HCT116 (cell line): ENCODE measurements at regions not wholly inside any gene's neighbourhood (a gene's known extent, or its start where the extent isn't known, plus 50 kb on each side); places are given as distances from the start of the nearest gene placed in this dataset.

Source experiments
- ATAC-seq: fragments of 200-7000 bp; cut with Tn5 transposase; 2 replicates; pipeline ENCODE4 v1.9.1; 2020; ENCODE audit warnings: mild to moderate bottlenecking, moderate library complexity
- BruUV-seq: library from RNA; stranded (reverse); fragments of 400-500 nt; replicated peaks from 2 replicates; lab custom pipeline; 2021; lab: Mats Ljungman, UMichigan
- CTCF ChIA-PET: fragments of 300-600 bp; sonication (Branson Sonifier 250); formaldehyde crosslinking; loops from one replicate; lab custom pipeline; 2021; ENCODE audit warnings: antibody characterized with exemption; lab: Charles Lee
- POLR2A ChIA-PET: fragments of 300-600, 350-600 bp; sonication (Branson Sonifier 250); formaldehyde crosslinking; loops from one replicate; lab custom pipeline; 2021; ENCODE audit warnings: antibody characterized with exemption; lab: Charles Lee
- RAD21 ChIA-PET, 2 experiments: fragments of 300-600 bp; sonication (Branson Sonifier 250); formaldehyde crosslinking; loops; one replicate each; lab custom pipeline; 2023; ENCODE audit warnings: low total read pairs in 2 of 2; ENCODE audit not compliant: uncharacterized antibody in 2 of 2, unreplicated experiment in 2 of 2, low non-redundant PET in 1 of 2; lab: Charles Lee
- DNase-seq: peaks from one replicate; pipeline ENCODE4 v3.0.0-alpha.2; 2010; ENCODE audit warnings: low read depth, low spot score
- H2AFZ ChIP-seq: fragments of 200-600 bp; shearing (Covaris generic), sonication (generic); 2 replicates; pipeline ENCODE4 v1.6.1; 2017; ENCODE audit warnings: low read depth, mixed run types, mixed read lengths, antibody characterized with exemption, low read length; ENCODE audit not compliant: poor library complexity, severe bottlenecking
- H3K27ac ChIP-seq: 2 replicates; pipeline ENCODE4 v1.5.1; 2012; ENCODE audit warnings: low read depth, low read length
- H3K27me3 ChIP-seq: fragments of 200-600 bp; sonication (generic); 2 replicates; pipeline ENCODE4 v1.6.1; 2016; ENCODE audit warnings: mixed run types, low read length, mixed read lengths; ENCODE audit not compliant: insufficient read depth
- H3K36me3 ChIP-seq, 2 experiments: fragments of 200-500 bp in 1 of 2; fragments of 200-600 bp in 1 of 2; sonication (Bioruptor generic) in 1 of 2; sonication (generic) in 1 of 2; 2 replicates each; pipeline versions ENCODE4 v1.5.1 to v1.6.1; 2014 to 2016; ENCODE audit warnings: low read length in 2 of 2, inconsistent platforms in 1 of 2, mixed read lengths in 1 of 2, mixed run types in 1 of 2; ENCODE audit not compliant: insufficient read depth in 2 of 2, control insufficient read depth in 1 of 2
- H3K4me1 ChIP-seq, 2 experiments: fragments of 200-600 bp in 1 of 2; sonication (generic) in 1 of 2; 2 replicates each; pipeline versions ENCODE4 v1.5.1 to v1.6.1; 2012 to 2017; ENCODE audit warnings: low read length in 2 of 2, inconsistent platforms in 1 of 2, mild to moderate bottlenecking in 1 of 2, mixed read lengths in 1 of 2, mixed run types in 1 of 2, moderate library complexity in 1 of 2; ENCODE audit not compliant: insufficient read depth in 2 of 2, control insufficient read depth in 1 of 2
- H3K4me2 ChIP-seq: fragments of 200-600 bp; sonication (generic); 2 replicates; pipeline ENCODE4 v1.6.1; 2017; ENCODE audit warnings: mixed run types, low read length, mixed read lengths
- H3K4me3 ChIP-seq, 2 experiments: fragments of 200-600 bp in 1 of 2; sonication (generic) in 1 of 2; replicated peaks in 1 of 2; 2 replicates each; pipeline ENCODE4 v1.5.1; 2011 to 2016; ENCODE audit warnings: low read length in 2 of 2, control low read depth in 1 of 2, low read depth in 1 of 2, mild to moderate bottlenecking in 1 of 2, mixed read lengths in 1 of 2, mixed run types in 1 of 2
- H3K79me2 ChIP-seq: fragments of 200-600 bp; sonication (generic); 2 replicates; pipeline ENCODE4 v1.6.1; 2017; ENCODE audit warnings: mild to moderate bottlenecking, mixed run types, low read length, moderate library complexity, mixed read lengths; ENCODE audit not compliant: insufficient read depth
- H3K9ac ChIP-seq: fragments of 200-600 bp; sonication (generic); 2 replicates; pipeline ENCODE4 v1.6.1; 2016; ENCODE audit warnings: low read length, mixed read lengths
- H3K9me2 ChIP-seq: fragments of 200-600 bp; sonication (generic), shearing (Covaris generic); 2 replicates; pipeline ENCODE4 v1.6.1; 2017; ENCODE audit warnings: mixed run types, mild to moderate bottlenecking, moderate library complexity; ENCODE audit not compliant: insufficient read depth
- H3K9me3 ChIP-seq, 2 experiments: fragments of 200-500 bp in 1 of 2; fragments of 200-600 bp in 1 of 2; sonication (Bioruptor generic) in 1 of 2; sonication (generic) in 1 of 2; 2 replicates each; pipeline ENCODE4 v1.6.1; 2014 to 2017; ENCODE audit warnings: low read length in 2 of 2, mixed read lengths in 2 of 2, inconsistent platforms in 1 of 2, low read depth in 1 of 2, mild to moderate bottlenecking in 1 of 2, mixed run types in 1 of 2, moderate library complexity in 1 of 2; ENCODE audit not compliant: control insufficient read depth in 1 of 2, insufficient read depth in 1 of 2
- H4K20me1 ChIP-seq: fragments of 200-600 bp; sonication (generic), shearing (Covaris generic); 2 replicates; pipeline ENCODE4 v1.6.1; 2017; ENCODE audit warnings: mixed run types, mild to moderate bottlenecking, moderate library complexity; ENCODE audit not compliant: insufficient read depth
- CEBPB ChIP-seq: IDR thresholded peaks from 2 replicates; pipeline ENCODE4 v1.6.1; 2012; ENCODE audit warnings: low read depth
- EGR1 ChIP-seq: IDR thresholded peaks from 2 replicates; pipeline ENCODE4 v1.6.1; 2012; ENCODE audit warnings: low read depth
- JUND ChIP-seq: IDR thresholded peaks from 2 replicates; pipeline ENCODE4 v1.6.1; 2012
- POLR2AphosphoS5 ChIP-seq: IDR thresholded peaks from 2 replicates; pipeline ENCODE4 v1.6.1; 2011; ENCODE audit warnings: mild to moderate bottlenecking, low read depth, low read length, moderate library complexity
- RAD21 ChIP-seq: IDR thresholded peaks from 2 replicates; pipeline ENCODE4 v1.6.1; 2012; ENCODE audit warnings: low read depth, mild to moderate bottlenecking
- SIN3A ChIP-seq: IDR thresholded peaks from 2 replicates; pipeline ENCODE4 v1.6.1; 2012; ENCODE audit warnings: low read depth
- SRF ChIP-seq: IDR thresholded peaks from 2 replicates; pipeline ENCODE4 v1.6.1; 2012; ENCODE audit warnings: low read depth
- TCF7L2 ChIP-seq: IDR thresholded peaks from 2 replicates; pipeline ENCODE4 v1.7.0; 2011; ENCODE audit warnings: borderline replicate concordance, inconsistent platforms; ENCODE audit not compliant: insufficient read depth, insufficient read length; ENCODE audit errors: extremely low read depth
- YY1 ChIP-seq: IDR thresholded peaks from 2 replicates; pipeline ENCODE4 v1.6.1; 2011; ENCODE audit warnings: low read length, low read depth, moderate library complexity, mild to moderate bottlenecking; ENCODE audit not compliant: insufficient replicate concordance; ENCODE audit errors: extremely low read depth
- ZNF274 ChIP-seq: fragments of 200-500 bp; sonication (Bioruptor generic); IDR thresholded peaks from 2 replicates; pipeline ENCODE4 v1.6.1; 2014; ENCODE audit warnings: mild to moderate bottlenecking, low read depth, low read length, inconsistent platforms
- intact Hi-C: fragments of 100-400 bp; cut with micrococcal nuclease; formaldehyde crosslinking; loops from 2 replicates; pipeline ENCODE4 v1.10.0; 2022
- TF ChIP-seq, protein P1 (sequence below), 3 experiments: fragments of 200-600 bp in 1 of 3; sonication (generic) in 1 of 3; IDR thresholded peaks in 2 of 3; conservative IDR thresholded peaks in 1 of 3; 2 replicates each; pipeline ENCODE4 v1.5.1; 2012 to 2017; ENCODE audit warnings: low read depth in 2 of 3, low read length in 2 of 3, antibody characterized with exemption in 1 of 3, borderline replicate concordance in 1 of 3, control low read depth in 1 of 3, mild to moderate bottlenecking in 1 of 3, mixed read lengths in 1 of 3, mixed run types in 1 of 3, moderate library complexity in 1 of 3; ENCODE audit not compliant: insufficient read depth in 1 of 3
- TF ChIP-seq, protein P2 (sequence below): IDR thresholded peaks from 2 replicates; pipeline ENCODE4 v1.6.1; 2011; ENCODE audit warnings: mild to moderate bottlenecking, low read length, moderate library complexity; ENCODE audit not compliant: insufficient replicate concordance; ENCODE audit errors: extremely low read depth
- TF ChIP-seq, protein P3 (sequence below): IDR thresholded peaks from 2 replicates; pipeline ENCODE4 v1.6.1; 2012; ENCODE audit warnings: low read depth

DNA sequence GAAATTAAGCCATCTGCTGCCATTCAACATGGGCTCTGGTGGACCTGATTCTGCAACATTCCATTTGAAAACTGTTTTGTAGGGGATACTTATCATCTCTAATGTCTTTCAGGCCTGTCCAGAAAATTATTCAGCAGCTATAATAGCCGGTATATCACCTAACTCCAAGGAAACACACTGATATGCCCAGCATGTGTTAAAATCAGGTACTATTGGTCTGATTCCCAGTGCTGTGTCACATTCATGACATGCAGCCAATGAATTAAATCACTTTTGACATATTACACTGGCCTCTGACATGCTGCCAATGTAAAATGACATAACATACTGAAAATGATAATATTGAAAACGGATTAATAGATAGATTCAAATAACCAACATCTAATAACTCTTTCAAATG is 60.5 kb upstream of the IRX5 start:
- Histone ChIP-seq H4K20me1 (no peaks in the 10 kb centered on the region), H3K4me3 (no peak overlapping the region), H3K27me3 (no peaks in the 10 kb centered on the region), H3K27ac (no peak overlapping the region), H3K4me2 (no peak overlapping the region), H3K9me3 (no peaks in the 10 kb centered on the region), H2AFZ (no peak overlapping the region), H3K9ac (no peak overlapping the region), H3K36me3 (no peaks in the 10 kb centered on the region), H3K79me2 (no peaks in the 10 kb centered on the region), H3K4me1 (no peaks in the 10 kb centered on the region), H3K9me2 (no peaks in the 10 kb centered on the region)
- intact Hi-C loops: no loop called here
- ChIA-PET RAD21 (no interaction called here), CTCF (no interaction called here), POLR2A (no interaction called here)
- BruUV-seq: no TSS peak
- no peak for TF ChIP-seq JUND
- no peak for TF ChIP-seq SIN3A
- TF ChIP-seq POLR2AphosphoS5: no peak
- TF ChIP-seq CEBPB: no peak
- TF ChIP-seq RAD21: no peak
- ATAC-seq (no peak), DNase-seq (no peak)

DNA sequence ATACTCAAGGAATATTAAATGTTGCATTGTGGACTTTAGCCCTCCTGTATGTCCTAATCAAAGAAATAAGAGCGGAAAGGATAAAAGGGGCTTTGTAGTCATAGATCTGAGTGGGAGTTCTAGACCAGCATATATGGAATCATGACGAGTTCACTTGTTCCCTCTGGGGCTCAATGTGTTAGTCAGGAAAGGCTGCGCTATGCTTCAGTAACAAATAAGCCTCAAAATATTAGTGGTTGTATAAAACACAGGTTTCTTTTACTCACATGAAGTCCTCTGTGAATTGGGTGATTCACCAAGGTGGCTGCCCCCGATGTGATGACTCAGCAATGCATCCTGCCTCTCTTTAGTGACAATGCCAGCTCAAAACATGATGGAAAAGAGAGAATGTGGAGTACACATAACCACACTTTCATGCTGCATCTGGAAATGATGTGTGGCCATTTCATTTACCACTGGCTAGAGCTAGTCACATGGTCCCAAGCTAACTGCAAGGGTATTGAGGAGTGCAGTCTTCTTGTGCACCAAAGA is 63.3 kb upstream of the IRX5 start:
- H3K4me1 ChIP-seq: no peaks in the 10 kb centered on the region
- BruUV-seq: no TSS peak
- no peaks in the 10 kb centered on the region for H3K79me2 ChIP-seq
- ATAC-seq (no peak), DNase-seq (no peak)
- H3K27ac ChIP-seq: no peak overlapping the region
- H3K9me2 ChIP-seq: no peaks in the 10 kb centered on the region
- ChIA-PET RAD21 (no interaction called here), POLR2A (no interaction called here), CTCF (no interaction called here)
- H2AFZ ChIP-seq: no peak overlapping the region
- H3K4me2 ChIP-seq: no peak overlapping the region
- no peak overlapping the region for H3K4me3 ChIP-seq
- TF ChIP-seq SRF (no peak), JUND (no peak), CEBPB (no peak), TCF7L2 (no peak), YY1 (no peak), ZNF274 (no peak), EGR1 (no peak)
- TF ChIP-seq, protein P1, sequence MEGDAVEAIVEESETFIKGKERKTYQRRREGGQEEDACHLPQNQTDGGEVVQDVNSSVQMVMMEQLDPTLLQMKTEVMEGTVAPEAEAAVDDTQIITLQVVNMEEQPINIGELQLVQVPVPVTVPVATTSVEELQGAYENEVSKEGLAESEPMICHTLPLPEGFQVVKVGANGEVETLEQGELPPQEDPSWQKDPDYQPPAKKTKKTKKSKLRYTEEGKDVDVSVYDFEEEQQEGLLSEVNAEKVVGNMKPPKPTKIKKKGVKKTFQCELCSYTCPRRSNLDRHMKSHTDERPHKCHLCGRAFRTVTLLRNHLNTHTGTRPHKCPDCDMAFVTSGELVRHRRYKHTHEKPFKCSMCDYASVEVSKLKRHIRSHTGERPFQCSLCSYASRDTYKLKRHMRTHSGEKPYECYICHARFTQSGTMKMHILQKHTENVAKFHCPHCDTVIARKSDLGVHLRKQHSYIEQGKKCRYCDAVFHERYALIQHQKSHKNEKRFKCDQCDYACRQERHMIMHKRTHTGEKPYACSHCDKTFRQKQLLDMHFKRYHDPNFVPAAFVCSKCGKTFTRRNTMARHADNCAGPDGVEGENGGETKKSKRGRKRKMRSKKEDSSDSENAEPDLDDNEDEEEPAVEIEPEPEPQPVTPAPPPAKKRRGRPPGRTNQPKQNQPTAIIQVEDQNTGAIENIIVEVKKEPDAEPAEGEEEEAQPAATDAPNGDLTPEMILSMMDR (IDR thresholded peaks at IDR 0.05 in 2 of 3, conservative IDR thresholded peaks at IDR 0.05 in 1 of 3; ENCODE audit: borderline replicate concordance in 1 of 3, insufficient read depth in 1 of 3, low read depth in 2 of 3, low read length in 2 of 3): no peak
- TF ChIP-seq, protein P2, sequence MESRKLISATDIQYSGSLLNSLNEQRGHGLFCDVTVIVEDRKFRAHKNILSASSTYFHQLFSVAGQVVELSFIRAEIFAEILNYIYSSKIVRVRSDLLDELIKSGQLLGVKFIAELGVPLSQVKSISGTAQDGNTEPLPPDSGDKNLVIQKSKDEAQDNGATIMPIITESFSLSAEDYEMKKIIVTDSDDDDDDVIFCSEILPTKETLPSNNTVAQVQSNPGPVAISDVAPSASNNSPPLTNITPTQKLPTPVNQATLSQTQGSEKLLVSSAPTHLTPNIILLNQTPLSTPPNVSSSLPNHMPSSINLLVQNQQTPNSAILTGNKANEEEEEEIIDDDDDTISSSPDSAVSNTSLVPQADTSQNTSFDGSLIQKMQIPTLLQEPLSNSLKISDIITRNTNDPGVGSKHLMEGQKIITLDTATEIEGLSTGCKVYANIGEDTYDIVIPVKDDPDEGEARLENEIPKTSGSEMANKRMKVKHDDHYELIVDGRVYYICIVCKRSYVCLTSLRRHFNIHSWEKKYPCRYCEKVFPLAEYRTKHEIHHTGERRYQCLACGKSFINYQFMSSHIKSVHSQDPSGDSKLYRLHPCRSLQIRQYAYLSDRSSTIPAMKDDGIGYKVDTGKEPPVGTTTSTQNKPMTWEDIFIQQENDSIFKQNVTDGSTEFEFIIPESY: no peak
- TF ChIP-seq, protein P3, sequence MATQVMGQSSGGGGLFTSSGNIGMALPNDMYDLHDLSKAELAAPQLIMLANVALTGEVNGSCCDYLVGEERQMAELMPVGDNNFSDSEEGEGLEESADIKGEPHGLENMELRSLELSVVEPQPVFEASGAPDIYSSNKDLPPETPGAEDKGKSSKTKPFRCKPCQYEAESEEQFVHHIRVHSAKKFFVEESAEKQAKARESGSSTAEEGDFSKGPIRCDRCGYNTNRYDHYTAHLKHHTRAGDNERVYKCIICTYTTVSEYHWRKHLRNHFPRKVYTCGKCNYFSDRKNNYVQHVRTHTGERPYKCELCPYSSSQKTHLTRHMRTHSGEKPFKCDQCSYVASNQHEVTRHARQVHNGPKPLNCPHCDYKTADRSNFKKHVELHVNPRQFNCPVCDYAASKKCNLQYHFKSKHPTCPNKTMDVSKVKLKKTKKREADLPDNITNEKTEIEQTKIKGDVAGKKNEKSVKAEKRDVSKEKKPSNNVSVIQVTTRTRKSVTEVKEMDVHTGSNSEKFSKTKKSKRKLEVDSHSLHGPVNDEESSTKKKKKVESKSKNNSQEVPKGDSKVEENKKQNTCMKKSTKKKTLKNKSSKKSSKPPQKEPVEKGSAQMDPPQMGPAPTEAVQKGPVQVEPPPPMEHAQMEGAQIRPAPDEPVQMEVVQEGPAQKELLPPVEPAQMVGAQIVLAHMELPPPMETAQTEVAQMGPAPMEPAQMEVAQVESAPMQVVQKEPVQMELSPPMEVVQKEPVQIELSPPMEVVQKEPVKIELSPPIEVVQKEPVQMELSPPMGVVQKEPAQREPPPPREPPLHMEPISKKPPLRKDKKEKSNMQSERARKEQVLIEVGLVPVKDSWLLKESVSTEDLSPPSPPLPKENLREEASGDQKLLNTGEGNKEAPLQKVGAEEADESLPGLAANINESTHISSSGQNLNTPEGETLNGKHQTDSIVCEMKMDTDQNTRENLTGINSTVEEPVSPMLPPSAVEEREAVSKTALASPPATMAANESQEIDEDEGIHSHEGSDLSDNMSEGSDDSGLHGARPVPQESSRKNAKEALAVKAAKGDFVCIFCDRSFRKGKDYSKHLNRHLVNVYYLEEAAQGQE: no peak
- H4K20me1 ChIP-seq: no peaks in the 10 kb centered on the region
- H3K9ac ChIP-seq: no peak overlapping the region
- H3K27me3 ChIP-seq: no peaks in the 10 kb centered on the region
- intact Hi-C loops: no loop called here
- no peaks in the 10 kb centered on the region for H3K9me3 ChIP-seq
- no peaks in the 10 kb centered on the region for H3K36me3 ChIP-seq
